PC-3 (cell line): ENCODE measurements at regions not wholly inside any gene's neighbourhood (a gene's known extent, or its start where the extent isn't known, plus 50 kb on each side); places are given as distances from the start of the nearest gene placed in this dataset.
"Not testable (repeated sequence)": the region's sequence is repeated elsewhere in the genome, so short reads cannot be mapped to it uniquely, and the experiment has no call there.

Source experiments
- ATAC-seq: fragments of 200-7000 bp; cut with Tn5 transposase; 2 replicates; pipeline ENCODE4 v1.9.1; 2020; ENCODE audit warnings: mild to moderate bottlenecking, moderate library complexity
- BruUV-seq: library from RNA; stranded (reverse); fragments of 400-500 nt; replicated peaks from 2 replicates; lab custom pipeline; 2021; lab: Mats Ljungman, UMichigan
- CTCF ChIA-PET: fragments of 300-600 bp; sonication (Branson Sonifier 250); formaldehyde crosslinking; loops from one replicate; lab custom pipeline; 2022; ENCODE audit warnings: antibody characterized with exemption; lab: Charles Lee
- POLR2A ChIA-PET: fragments of 300-600 bp; sonication (Branson Sonifier 250); formaldehyde crosslinking; loops from one replicate; lab custom pipeline; 2022; ENCODE audit warnings: antibody characterized with exemption; ENCODE audit not compliant: unreplicated experiment; lab: Charles Lee
- DNase-seq: peaks from one replicate; pipeline ENCODE4 v3.0.0-alpha.2; 2015
- H2AFZ ChIP-seq: fragments of 300-600 bp; sonication (generic); 2 replicates; pipeline ENCODE4 v1.6.0; 2016; ENCODE audit warnings: antibody characterized with exemption, low read length
- H3F3A ChIP-seq: fragments of 300-600 bp; sonication (generic); one replicate; pipeline ENCODE4 v1.6.0; 2017; ENCODE audit warnings: antibody characterized with exemption, low read length, control low read depth, mild to moderate bottlenecking; ENCODE audit not compliant: unreplicated experiment
- H3K27ac ChIP-seq: fragments of 300-600 bp; sonication (generic); 2 replicates; pipeline ENCODE4 v1.5.1; 2016; ENCODE audit warnings: mild to moderate bottlenecking, low read length
- H3K27me3 ChIP-seq: fragments of 300-600 bp; sonication (generic); 2 replicates; pipeline ENCODE4 v1.6.1; 2016; ENCODE audit warnings: low read length, mixed read lengths
- H3K36me3 ChIP-seq: fragments of 300-600 bp; sonication (generic); 2 replicates; pipeline ENCODE4 v1.6.1; 2016; ENCODE audit warnings: low read depth, mixed run types, low read length, mixed read lengths
- H3K4me1 ChIP-seq: fragments of 300-600 bp; sonication (generic); 2 replicates; pipeline ENCODE4 v1.5.1; 2016; ENCODE audit warnings: low read length; ENCODE audit not compliant: insufficient read depth
- H3K4me2 ChIP-seq: fragments of 300-600 bp; sonication (generic); 2 replicates; pipeline ENCODE4 v1.6.0; 2016; ENCODE audit warnings: low read length
- H3K4me3 ChIP-seq: fragments of 300-600 bp; sonication (generic); 2 replicates; pipeline ENCODE4 v1.5.1; 2016; ENCODE audit warnings: mild to moderate bottlenecking, low read length, mixed read lengths
- H3K79me2 ChIP-seq: fragments of 300-600 bp; sonication (generic); 2 replicates; pipeline ENCODE4 v1.6.1; 2017; ENCODE audit warnings: low read length, mixed read lengths
- H3K9ac ChIP-seq: fragments of 300-600 bp; sonication (generic); 2 replicates; pipeline ENCODE4 v1.6.0; 2016; ENCODE audit warnings: mild to moderate bottlenecking, low read length
- H3K9me2 ChIP-seq: fragments of 300-600 bp; sonication (generic); replicated peaks from 2 replicates; pipeline ENCODE4 v1.6.1; 2016; ENCODE audit warnings: mixed run types, low read length, mixed read lengths
- H3K9me3 ChIP-seq: fragments of 300-600 bp; sonication (generic); 2 replicates; pipeline ENCODE4 v1.6.1; 2016; ENCODE audit warnings: low read length, mixed read lengths
- H4K20me1 ChIP-seq: fragments of 300-600 bp; sonication (generic); 2 replicates; pipeline ENCODE4 v1.6.1; 2016; ENCODE audit warnings: low read length, mixed read lengths
- intact Hi-C: fragments of 100-400 bp; cut with micrococcal nuclease; formaldehyde crosslinking; loops from 2 replicates; pipeline ENCODE4 v1.9.0; 2023

GRCh38 chr11:67886207-67886606 is 117.7 kb downstream of the UNC93B1 start:
- H3K4me1 ChIP-seq, DNase-seq, BruUV-seq, CTCF ChIA-PET, H3F3A ChIP-seq, H3K4me2 ChIP-seq, H3K36me3 ChIP-seq, H3K27ac ChIP-seq, H3K79me2 ChIP-seq, H3K9ac ChIP-seq, POLR2A ChIA-PET, H3K9me2 ChIP-seq, ATAC-seq, H3K9me3 ChIP-seq, intact Hi-C loops, H4K20me1 ChIP-seq, H2AFZ ChIP-seq, H3K4me3 ChIP-seq: not testable (repeated sequence)
- peaks cover 25% of the 10 kb centered on the region for H3K27me3 ChIP-seq

GRCh38 chr11:67885574-67885973 is 118.3 kb downstream of the UNC93B1 start:
- H3K4me1 ChIP-seq, POLR2A ChIA-PET, H3K9me3 ChIP-seq, H3K79me2 ChIP-seq, H4K20me1 ChIP-seq, H3F3A ChIP-seq, ATAC-seq, H3K9me2 ChIP-seq, H3K9ac ChIP-seq, BruUV-seq, H2AFZ ChIP-seq, H3K36me3 ChIP-seq, H3K27ac ChIP-seq, CTCF ChIA-PET, DNase-seq, H3K4me3 ChIP-seq, intact Hi-C loops, H3K4me2 ChIP-seq: not testable (repeated sequence)
- H3K27me3 ChIP-seq, result peaks cover 29% of the 10 kb centered on the region

- ATAC-seq, H3K36me3 ChIP-seq, H3K4me2 ChIP-seq, H2AFZ ChIP-seq, H3K79me2 ChIP-seq, CTCF ChIA-PET, DNase-seq, H3K9me3 ChIP-seq, H3K4me1 ChIP-seq, H3K9ac ChIP-seq, BruUV-seq, H3K4me3 ChIP-seq, POLR2A ChIA-PET, H4K20me1 ChIP-seq, H3K27ac ChIP-seq, intact Hi-C loops, H3K9me2 ChIP-seq, H3F3A ChIP-seq: not testable (repeated sequence)
- peaks cover 29% of the 10 kb centered on the region for H3K27me3 ChIP-seq
These were observed 118.9 kb downstream of the UNC93B1 start for GRCh38 chr11:67884761-67885558.

- ATAC-seq, DNase-seq, intact Hi-C loops, H3K4me3 ChIP-seq, H2AFZ ChIP-seq, H3K4me1 ChIP-seq, H3K27ac ChIP-seq, H4K20me1 ChIP-seq, H3K9me3 ChIP-seq, BruUV-seq, H3K9ac ChIP-seq, H3K9me2 ChIP-seq, H3K4me2 ChIP-seq, H3K36me3 ChIP-seq, H3F3A ChIP-seq, CTCF ChIA-PET, POLR2A ChIA-PET, H3K79me2 ChIP-seq: not testable (repeated sequence)
- peaks cover 29% of the 10 kb centered on the region for H3K27me3 ChIP-seq
These were observed 119.7 kb downstream of the UNC93B1 start for GRCh38 chr11:67884073-67884757.

- ATAC-seq, H3K27ac ChIP-seq, H3K9me2 ChIP-seq, H3K36me3 ChIP-seq, BruUV-seq, H3K9ac ChIP-seq, H2AFZ ChIP-seq, H3F3A ChIP-seq, H3K4me2 ChIP-seq, DNase-seq, H3K79me2 ChIP-seq, POLR2A ChIA-PET, H3K9me3 ChIP-seq, H3K4me1 ChIP-seq, intact Hi-C loops, H3K4me3 ChIP-seq, CTCF ChIA-PET, H4K20me1 ChIP-seq: not testable (repeated sequence)
- peaks cover 13% of the 10 kb centered on the region for H3K27me3 ChIP-seq
These were observed 121.6 kb downstream of the UNC93B1 start for GRCh38 chr11:67882304-67882703.

GRCh38 chr11:67881836-67882235 is 122.1 kb downstream of the UNC93B1 start:
- intact Hi-C loops, H3K79me2 ChIP-seq, DNase-seq, H4K20me1 ChIP-seq, ATAC-seq, H3K36me3 ChIP-seq, H3K9ac ChIP-seq, H3K9me3 ChIP-seq, BruUV-seq, H3K27ac ChIP-seq, CTCF ChIA-PET, POLR2A ChIA-PET, H3K4me3 ChIP-seq, H3K4me1 ChIP-seq, H3K9me2 ChIP-seq, H3K27me3 ChIP-seq, H3K4me2 ChIP-seq, H2AFZ ChIP-seq, H3F3A ChIP-seq: not testable (repeated sequence)
